Astrocyte of the hippocampus (primary cell): ENCODE measurements at regions not wholly inside any gene's neighbourhood (a gene's known extent, or its start where the extent isn't known, plus 50 kb on each side); places are given as distances from the start of the nearest gene placed in this dataset.
"Not testable (repeated sequence)": the region's sequence is repeated elsewhere in the genome, so short reads cannot be mapped to it uniquely, and the experiment has no call there.

Experiments used
- DNase-seq: peaks from one replicate; pipeline ENCODE4 v3.0.0; 2011; ENCODE audit warnings: low read depth, low spot score

DNA sequence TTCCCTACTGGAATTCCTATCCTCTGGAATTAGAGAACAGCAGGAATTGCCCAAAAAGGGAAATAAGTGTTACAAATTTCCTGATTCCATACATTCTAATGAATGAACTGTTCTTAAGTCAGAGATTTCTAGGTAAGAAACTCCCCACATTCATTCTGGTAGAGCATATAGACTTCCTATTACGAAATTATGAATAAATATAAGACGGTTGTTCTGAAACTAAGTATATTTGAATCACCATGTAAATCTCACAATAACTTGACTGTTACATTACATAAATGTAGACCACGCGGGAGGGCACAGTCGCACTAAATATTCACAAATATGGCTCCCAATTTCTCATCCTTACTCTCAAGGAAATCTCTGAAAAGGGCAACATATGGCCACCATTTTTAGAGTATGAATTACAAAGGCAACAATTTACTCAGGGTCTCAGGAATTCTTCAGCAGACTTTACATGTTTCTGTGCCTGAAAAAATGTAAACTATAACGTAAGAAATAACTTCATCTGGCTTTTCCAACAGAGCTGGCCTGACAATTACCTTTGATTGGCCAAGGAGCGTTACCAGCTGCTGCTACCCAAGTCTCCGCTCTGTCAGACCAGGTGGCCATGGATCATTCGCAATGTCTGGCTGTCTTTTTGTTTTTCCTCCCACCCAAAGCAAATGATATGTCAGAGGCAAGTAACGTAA, 115.8 kb downstream of the MPP7 start:
- no peak for DNase-seq

DNA sequence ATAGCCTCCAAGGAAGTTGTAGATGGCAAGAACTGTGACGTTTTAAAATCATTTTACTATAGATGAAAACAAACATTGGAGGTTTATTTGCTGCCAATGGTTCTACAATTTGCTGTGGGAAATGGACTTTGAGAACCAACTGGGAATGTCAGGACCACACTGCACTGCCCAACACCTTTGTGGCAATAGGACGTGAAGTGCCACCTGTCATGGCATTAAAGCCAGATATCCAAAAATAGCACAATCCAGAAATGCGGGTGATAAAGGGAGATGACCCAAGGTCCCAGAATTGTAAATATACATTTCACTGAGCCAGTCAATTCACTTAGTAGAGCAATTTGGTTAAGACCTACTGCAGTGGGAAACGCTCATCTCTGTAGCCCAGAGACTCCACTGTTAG, 116.4 kb downstream of the MPP7 start:
- DNase-seq = no peak

DNA sequence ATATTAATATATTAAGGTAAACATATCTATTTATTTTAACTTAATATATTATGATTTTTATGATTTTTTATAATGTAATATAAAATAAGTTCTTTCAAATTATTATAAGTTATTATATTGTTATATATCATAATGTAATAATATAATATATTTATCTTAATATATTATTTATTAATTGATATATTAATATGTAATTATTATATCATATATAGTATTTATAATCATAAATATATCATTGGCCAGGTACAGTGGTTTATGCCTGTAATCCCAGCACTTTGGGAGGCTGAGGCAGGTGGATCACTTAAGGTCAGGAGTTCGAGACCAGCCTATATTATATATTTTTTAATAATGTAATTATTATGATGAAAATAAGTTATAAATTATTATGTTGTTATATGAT, 118.1 kb downstream of the MPP7 start:
- no peak for DNase-seq

DNA sequence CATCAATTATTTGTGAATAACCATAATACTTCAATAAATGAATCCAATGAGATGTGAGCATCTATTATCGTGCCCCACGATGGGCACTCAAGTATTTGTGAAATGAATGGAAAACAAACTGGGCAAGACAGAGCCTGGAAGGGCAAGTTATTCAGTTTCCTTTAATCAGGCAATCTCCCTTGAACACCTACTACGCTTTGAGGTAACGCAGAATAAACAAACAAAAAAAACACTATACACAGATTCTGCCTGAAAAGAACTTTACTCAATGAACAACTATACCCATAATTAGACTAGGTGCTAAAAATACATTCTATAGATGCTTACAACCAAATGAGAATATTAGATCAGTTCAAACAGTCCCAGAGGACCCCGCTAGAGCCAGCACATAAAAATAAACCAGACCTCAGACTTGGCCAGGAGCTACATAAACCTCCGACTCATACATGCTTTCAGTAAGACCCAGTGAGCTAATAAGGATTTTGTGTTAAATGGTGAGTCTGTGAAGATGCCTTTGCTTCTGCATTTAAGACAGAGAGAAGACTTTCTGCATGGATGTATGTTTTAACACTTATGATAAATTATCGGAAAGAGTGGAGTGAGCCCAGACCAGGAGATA, 121.3 kb downstream of the MPP7 start:
- peak; percentile 20 for DNase-seq

DNA sequence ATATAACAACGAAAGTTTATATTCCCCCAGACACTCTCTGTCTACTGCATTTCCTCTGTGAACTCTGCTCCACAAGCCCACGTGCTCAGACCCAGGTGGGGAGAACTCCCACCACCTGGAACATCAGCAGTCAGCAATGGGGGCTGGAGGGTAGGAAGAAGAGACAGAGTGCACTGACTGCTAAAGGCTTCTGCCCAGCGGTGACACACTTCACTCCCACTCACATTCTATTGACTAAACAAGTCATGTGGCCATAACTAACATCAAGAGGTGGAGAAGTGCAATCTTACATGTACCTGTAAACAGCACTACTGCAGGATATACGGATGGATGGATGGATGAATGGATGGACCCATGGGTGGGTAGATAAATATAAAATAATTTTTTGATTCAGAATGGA, 122.2 kb downstream of the MPP7 start:
- DNase-seq = no peak

DNA sequence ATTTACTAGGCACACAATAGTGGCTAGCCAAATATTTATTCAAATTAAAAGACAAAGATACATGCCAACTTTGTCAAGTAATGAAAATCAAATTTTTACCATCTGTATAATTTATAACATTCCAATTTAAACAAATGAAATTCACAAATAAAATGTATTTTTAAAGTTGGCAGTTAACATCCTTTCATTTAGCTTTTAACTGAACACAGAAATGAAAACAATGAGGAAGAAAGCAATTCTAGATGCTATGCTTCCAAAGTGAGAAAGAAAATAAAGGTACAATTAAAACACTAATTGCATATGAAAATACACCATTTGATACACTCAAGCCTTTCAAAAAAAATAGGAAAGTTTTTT, 123.1 kb downstream of the MPP7 start:
- DNase-seq = no peak

DNA sequence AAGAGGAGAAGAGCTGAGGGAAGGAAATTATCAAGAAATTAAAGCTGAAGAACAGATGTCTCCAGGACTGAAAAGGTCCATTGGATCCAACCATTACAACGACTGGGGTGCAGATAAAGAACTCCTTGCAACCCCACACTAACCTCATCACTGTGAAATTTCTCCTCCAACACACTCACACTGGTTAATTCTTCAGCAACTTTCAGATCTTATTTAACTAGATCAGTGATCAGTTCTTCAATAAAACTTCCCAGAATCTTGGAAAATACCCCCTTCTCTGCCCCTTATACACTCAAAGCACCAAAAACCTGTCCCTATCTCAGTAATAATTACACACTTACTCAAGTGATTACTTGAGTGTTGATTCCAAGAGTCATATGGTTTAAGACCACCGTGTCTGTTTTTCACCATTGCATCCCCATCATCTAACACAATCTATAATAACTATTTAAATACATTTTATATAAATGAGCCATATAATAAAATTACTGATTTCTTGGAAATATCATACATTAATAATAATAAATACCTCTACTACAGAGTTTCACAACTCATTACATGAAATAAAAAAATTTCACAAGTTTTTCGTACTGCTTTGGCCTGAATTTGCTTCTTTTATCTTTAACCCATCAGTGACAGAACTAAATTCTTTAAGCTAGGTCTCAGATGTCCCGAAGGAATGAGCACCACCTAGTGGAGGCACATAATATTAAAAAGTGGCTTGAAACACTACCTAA, 123.7 kb downstream of the MPP7 start:
- DNase-seq = peak; percentile 79

DNA sequence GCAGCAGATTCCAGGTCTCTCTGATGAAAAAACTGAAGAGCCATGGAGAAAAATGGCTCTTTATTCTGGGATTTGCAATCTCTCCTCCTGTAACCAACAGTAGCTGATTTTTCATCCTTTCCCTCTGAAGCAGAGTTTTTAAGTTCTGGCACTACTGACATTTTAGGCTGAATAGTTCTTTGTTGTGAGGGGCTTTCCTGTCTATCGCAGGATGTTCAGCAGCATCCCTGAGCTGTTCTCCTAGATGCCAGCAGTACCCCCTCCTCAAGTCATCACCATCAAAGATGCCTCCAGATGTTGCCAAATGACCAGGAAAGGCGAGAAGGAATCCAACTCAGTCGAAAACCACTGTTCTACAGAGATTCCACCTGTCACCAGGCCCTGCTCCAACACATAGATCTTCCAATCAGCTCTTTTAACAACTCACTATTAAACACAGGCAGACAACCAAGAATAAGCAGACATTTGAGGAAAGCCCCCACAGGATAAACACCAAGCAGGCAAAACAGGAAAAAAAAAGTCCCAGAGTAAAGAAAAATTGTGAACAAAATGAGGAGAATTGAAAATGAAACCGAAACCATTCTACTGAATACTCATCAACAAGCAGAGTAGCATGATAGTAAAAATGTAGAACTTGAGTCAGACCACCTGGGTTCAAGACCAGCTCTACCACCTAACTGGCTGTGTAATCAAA, 124.8 kb downstream of the MPP7 start:
- DNase-seq = peak; percentile 14

DNA sequence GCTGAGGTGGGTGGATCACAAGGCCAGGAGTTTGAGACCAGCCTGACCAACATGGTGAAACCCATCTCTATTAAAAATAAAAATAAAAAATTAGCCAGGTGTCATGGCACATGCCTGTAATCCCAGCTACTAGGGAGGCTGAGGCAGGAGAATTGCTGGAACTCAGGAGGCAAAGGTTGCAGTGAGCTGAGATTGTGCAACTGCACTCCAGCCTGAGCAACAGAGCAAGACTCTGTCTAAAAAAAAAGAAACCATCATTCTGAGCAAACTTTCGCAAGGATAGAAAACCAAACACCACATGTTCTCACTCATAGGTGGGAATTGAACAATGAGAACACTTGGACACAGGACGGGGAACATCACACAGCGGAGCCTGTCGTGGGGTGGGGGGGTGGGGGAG, 126.4 kb downstream of the MPP7 start:
- DNase-seq = not testable (repeated sequence)

DNA sequence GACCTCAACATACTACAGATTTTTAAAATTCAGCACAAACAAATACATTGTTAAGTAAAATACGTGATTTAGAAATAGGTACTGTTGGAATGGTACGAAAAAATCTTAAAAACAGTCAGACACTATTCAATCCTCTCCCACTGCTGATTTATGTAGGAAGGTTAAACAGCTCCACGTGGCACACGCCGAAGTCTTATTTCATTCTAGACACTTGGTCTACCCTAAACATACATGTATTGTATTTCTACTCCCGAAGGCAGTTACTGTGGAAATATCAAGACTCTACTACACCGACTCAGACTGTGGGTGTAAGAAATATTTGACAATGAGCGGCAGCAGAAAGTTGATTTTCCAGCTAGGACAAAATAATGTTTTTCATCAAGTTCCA, 130.6 kb downstream of the MPP7 start:
- DNase-seq = no peak

DNA sequence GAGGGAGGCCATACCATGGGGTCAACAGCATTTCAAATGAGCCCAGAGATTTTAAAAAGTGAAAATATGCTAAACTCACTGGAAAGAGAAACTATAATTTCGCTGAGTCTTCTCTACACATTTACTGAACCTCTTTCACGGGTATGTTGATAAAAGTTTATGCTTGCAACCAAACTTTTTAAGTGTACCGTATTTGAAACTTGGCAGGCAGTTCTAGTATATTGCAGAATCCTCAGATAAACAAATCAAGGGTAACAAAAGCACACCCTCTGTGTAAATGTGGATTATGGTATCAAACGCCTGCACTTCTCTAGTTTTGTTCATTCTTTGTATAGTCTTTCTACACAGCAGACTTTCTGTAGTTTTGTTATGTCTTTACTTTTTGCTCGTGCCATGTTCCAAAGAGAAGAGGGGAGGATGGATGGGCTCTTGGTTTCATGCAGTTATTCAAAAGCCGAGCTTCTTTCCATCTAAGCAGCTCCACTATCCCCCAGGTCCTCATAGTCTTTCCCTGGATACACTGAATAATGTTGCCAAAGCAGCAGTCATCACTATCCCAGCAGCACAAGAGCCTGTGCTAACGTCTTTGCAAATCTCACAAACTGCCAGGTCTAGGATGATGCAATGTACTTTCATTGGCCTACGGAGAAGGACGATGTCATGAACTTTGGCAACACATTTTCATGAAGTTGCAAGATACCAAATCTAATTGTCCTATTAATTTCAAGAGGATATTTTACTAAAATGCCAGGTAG, 131.2 kb downstream of the MPP7 start:
- no peak for DNase-seq

DNA sequence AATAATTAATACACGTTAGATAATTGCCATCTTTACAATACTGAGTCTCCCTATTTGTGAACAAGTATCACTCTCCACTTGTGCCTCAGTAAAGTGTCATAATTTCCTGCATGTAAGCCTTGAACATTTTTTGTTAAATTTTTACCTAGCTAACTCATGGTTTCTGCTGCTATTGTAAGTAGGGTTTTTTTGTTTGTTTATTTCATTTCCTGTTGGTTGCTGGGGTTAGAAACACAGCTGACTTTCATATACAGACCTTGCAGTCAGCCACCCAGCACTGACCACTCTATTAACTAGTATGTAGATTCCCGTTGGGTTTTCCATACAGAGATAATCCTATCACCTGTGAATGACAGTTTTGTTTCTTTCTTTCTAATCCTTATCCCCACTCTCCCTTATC, 133.3 kb downstream of the MPP7 start:
- DNase-seq = no peak

DNA sequence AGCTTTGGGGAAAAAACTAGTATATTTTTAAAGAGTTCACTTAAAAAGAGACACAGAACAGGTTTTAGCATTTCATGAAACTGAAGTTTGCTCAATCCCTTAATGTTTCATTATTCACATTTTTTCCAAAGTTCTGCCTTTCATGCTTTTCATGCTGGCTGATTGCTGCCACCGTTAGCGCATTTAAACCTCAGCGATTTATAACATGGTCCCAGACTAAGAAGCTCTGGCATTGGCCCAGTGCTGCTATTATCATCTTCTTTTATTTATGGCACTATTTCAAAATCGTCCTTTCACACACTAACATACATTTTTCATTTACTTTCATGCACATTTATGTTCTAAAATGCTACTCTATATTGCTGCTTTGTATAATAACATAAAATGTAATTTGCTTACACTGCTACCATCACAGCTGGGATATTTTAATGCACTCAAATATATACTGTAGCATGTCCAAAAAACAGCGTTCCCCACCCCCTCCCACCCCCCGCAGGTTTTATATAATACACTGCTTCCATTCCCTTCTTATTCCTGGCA, 141.9 kb downstream of the MPP7 start:
- no peak for DNase-seq

DNA sequence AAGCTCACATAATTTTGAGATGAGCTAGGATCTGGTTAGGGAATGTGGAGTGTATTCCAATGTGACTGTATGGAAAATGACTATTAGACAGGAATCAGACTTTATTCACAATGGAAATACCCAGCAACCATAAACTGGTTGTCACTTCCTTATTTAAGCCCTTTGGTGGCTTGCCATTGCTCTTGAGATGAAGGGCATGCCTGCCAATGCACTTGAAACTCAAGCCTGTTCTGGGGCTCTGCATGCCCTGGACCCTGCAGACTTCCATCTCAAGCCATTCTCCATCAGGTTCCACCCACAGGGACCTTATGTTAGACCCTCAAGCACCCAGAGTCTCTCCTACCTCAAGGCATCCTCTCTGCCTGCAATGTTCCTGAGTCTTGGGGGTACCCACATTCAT, 145.5 kb downstream of the MPP7 start:
- DNase-seq = no peak

DNA sequence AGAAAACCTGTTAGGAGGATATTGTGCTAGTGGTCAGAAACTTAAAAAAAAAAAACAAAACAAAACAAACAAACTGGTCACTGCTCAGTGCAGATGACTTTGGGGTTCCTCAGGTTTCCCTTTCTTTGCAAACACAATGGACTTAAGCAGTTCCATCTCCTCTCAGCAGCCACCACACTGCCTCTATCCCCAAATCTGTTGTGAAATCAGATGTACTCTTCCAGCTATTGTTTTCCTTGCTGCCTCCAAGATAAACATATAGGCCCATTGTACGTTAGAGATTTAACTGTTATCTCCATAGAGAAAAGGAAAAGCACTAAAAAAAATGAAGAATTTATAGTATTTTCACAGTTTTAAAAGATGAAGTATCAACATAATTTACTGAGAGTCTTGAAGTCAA, 147.1 kb downstream of the MPP7 start:
- DNase-seq = no peak

DNA sequence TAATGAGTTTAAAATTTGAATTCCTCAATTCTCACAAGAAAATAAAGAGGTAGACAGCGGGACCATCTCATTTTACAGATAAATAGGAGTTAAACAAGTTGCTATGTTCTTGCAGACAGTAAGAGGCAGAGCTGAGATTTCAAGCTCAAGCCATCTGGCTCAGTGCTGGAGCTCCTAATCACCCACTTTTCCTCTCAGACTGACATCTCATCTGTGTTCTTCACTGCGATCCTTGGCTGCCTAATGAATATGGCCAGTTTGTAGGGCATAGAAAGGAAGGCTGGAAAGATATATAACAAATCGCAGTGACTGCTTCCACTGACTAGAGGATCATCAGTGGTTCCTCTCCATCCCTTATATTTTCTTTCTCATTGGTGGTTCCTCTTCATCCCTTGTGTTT, 151.2 kb downstream of the MPP7 start:
- DNase-seq = no peak

DNA sequence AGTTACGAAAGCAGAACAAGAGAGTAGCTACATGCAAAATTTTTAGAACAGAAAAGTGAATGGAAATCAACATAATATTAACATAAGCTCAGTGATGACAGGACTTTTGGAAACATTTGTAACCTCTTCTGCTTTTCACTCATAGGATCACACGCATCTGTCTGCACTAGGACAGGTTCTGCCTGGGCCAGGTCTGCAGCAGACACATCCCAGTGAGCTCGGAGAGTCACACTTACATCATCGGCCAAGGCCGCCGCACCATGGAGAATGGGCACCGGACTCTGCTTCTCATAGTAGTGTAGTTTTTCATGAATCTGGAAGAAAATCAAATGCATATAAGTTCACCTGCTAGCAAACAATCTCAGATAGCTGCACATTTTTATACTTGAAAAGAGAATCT, 150.9 kb upstream of the ODAD2 start:
- no peak for DNase-seq

DNA sequence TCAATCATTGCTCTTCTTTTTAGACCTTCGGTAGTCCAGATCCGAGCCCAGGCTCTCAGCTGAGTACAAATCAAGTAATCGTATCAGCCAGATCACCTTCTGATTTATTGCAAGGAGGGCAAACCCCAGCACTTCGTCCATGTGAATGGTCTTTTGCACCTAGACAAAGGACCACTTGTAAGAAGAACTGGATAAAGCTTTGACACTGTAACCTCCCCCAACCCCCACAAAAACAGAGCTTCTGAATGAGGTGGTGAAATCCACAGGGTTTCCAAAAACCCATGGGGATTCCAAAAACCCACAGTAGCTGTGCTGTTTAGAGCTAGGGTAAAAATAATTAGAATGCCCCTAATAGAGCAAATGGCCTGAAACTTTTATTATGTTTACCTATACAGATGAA, 148.8 kb upstream of the ODAD2 start:
- no peak for DNase-seq

DNA sequence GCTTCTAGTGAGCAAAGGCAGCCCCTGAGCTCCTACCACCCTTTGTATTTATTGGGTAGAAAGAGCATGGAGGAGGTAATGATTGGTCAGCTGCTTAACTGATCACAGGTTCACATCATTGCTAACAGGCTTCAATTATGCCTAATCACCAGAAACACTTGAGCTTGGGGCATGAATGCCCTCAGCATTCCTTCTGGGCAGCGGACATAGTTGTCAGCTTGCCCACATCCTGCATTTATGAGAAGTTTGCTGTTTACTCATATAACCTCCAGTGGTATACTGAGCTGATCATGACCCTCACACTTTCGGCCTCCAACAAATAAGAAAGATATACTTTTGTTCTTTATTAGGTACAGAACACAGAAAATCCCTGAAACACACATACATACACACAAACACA, 140.3 kb upstream of the ODAD2 start:
- peak; percentile 84 for DNase-seq

DNA sequence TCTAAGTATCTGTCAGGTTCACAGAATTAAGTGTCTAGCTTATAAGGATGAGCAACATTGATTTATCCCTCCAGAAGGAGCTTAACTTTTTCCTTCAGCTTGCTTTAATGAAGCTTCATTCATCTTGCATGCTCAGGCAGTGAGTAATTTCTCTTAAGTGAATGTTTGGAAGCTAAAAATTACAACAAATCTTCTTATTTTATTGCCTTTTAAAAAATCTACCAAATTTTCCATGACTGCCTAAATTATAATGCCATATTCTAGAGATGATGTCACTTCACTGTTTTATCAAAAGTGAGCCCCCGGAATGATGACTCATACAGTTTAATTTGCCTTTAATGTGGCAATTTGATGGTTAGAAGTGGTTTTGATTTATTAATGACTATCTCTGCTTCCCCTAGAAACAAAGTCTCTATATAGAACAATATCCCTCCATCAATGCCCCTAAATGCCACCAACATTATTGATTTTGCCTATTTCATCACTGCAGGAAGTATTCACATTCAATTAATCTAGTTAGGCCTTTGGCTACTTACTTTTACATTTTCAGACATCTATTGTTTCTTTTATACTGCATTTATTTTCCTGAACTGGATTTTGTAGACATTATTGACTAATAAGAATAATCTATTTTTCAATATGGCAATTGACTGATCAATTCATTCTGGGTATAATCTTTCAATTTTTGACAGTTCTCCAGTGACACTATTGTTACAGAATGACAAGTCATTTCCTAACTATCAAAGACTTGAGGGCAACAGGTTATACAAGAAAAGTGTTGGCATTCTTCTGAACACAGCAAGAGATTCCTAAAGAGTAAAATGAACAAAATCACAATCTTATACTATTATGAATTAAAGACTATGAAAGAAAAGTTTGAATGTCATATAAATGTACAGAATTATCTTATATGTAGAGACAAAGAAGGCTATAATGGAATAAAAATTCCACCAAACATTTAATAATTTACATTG, 139.3 kb upstream of the ODAD2 start:
- peak; percentile 49 for DNase-seq
